ENCODE measurements at regions not wholly inside any gene's neighbourhood (a gene's known extent, or its start where the extent isn't known, plus 50 kb on each side); places are given as distances from the start of the nearest gene placed in this dataset.

DNA sequence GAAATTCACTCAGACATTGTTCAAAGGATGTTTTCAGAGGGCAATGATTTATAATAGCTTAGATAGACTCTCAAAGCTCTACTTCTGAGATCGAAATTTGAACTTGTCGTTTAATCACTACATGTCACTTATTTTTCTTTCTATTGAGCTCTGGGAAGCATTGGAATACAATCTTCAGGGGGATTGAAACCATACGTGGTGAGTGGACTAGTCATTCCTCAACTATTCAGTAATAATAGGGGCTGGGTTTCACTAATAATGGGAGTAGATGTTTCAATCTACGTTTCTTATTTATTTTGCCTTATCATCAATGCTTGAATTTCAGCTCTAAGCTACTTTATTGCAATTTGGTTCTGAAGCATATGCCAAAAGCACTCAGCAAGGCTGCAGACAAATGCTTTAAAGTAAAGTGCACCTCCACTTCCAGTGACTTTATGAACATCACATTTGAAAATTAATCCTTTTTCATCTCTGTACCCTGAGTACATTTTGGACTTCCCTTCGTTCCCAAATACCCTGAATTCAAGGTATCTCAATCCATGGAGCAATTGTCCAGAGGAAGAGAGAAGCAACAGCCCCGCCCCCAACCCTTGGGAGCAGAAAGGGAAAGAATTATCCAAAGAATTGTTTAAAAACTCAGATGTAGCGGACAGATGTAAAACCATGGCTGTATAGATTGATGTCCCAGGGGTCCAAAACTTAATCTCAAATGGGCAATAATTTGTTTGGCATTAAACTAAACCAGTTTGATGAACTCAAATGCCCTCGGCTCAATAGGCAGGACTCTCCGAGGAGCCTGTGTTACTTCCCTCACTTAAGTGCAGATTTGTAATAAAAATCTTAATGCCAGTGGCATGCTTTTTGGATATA, 68.1 kb downstream of the HFE start:
- TF ChIP-seq, protein P1, sequence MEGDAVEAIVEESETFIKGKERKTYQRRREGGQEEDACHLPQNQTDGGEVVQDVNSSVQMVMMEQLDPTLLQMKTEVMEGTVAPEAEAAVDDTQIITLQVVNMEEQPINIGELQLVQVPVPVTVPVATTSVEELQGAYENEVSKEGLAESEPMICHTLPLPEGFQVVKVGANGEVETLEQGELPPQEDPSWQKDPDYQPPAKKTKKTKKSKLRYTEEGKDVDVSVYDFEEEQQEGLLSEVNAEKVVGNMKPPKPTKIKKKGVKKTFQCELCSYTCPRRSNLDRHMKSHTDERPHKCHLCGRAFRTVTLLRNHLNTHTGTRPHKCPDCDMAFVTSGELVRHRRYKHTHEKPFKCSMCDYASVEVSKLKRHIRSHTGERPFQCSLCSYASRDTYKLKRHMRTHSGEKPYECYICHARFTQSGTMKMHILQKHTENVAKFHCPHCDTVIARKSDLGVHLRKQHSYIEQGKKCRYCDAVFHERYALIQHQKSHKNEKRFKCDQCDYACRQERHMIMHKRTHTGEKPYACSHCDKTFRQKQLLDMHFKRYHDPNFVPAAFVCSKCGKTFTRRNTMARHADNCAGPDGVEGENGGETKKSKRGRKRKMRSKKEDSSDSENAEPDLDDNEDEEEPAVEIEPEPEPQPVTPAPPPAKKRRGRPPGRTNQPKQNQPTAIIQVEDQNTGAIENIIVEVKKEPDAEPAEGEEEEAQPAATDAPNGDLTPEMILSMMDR (IDR thresholded peaks at IDR 0.05; ENCODE audit: borderline replicate concordance, extremely low read depth, low read length, poor library complexity, severe bottlenecking), result no peak
- no peak for TF ChIP-seq EZH2 (IDR thresholded peaks at IDR 0.05; ENCODE audit: borderline replicate concordance, low read depth, low read length, severe bottlenecking)
